HepG2 (cell line): ENCODE measurements at regions not wholly inside any gene's neighbourhood (a gene's known extent, or its start where the extent isn't known, plus 50 kb on each side); places are given as distances from the start of the nearest gene placed in this dataset.

Experiments
- AGO2 ChIP-seq: fragments of 200-400 bp; formaldehyde crosslinking; optimal IDR thresholded peaks from 2 replicates; pipeline ENCODE3; 2017; ENCODE audit warnings: mild to moderate bottlenecking, low read depth, low read length, moderate library complexity
- CTCF ChIP-seq: sonication (generic); formaldehyde crosslinking; IDR thresholded peaks from 2 replicates; pipeline ENCODE4 v1.5.0; 2020; ENCODE audit warnings: mild to moderate bottlenecking, missing genetic modification reagents, moderate library complexity
- FOSL1 ChIP-seq: sonication (generic); formaldehyde crosslinking; IDR thresholded peaks from 2 replicates; pipeline ENCODE4 v1.9.0; 2021; ENCODE audit warnings: missing genetic modification reagents, borderline replicate concordance
- HOXA7 ChIP-seq: sonication (generic); formaldehyde crosslinking; IDR thresholded peaks from 2 replicates; pipeline ENCODE4 v1.8.1; 2022; ENCODE audit warnings: mild to moderate bottlenecking, missing genetic modification reagents, moderate library complexity
- ISL2 ChIP-seq: sonication (generic); formaldehyde crosslinking; IDR thresholded peaks from 2 replicates; pipeline ENCODE4 v1.5.0; 2020; ENCODE audit warnings: missing genetic modification reagents
- MAFF ChIP-seq: IDR thresholded peaks from 2 replicates; pipeline ENCODE4 v1.6.1; 2011; ENCODE audit warnings: low read depth, low read length, improper control_type of control experiment
- MYC ChIP-seq: sonication (generic); formaldehyde crosslinking; IDR thresholded peaks from 2 replicates; pipeline ENCODE4 v1.9.0; 2021; ENCODE audit warnings: missing genetic modification reagents, borderline replicate concordance
- TAF1 ChIP-seq: sonication (generic); formaldehyde crosslinking; IDR thresholded peaks from 2 replicates; pipeline ENCODE4 v1.4.0; 2020; ENCODE audit warnings: missing genetic modification reagents
- TARDBP ChIP-seq: sonication (generic); formaldehyde crosslinking; IDR thresholded peaks from 2 replicates; pipeline ENCODE4 v1.8.0; 2022; ENCODE audit warnings: mild to moderate bottlenecking, missing genetic modification reagents
- ZBTB1 ChIP-seq: sonication (generic); formaldehyde crosslinking; IDR thresholded peaks from 2 replicates; pipeline ENCODE4 v1.4.0; 2020; ENCODE audit warnings: missing genetic modification reagents, borderline replicate concordance
- ZBTB38 ChIP-seq: sonication (generic); formaldehyde crosslinking; IDR thresholded peaks from 2 replicates; pipeline ENCODE4 v1.5.1; 2020; ENCODE audit warnings: mild to moderate bottlenecking, missing genetic modification reagents
- ZMAT3 ChIP-seq: sonication (generic); formaldehyde crosslinking; conservative IDR thresholded peaks from 2 replicates; pipeline ENCODE4 v1.7.0; 2021; ENCODE audit warnings: missing genetic modification reagents
- ZNF276 ChIP-seq: sonication (generic); formaldehyde crosslinking; IDR thresholded peaks from 2 replicates; pipeline ENCODE4 v1.4.0; 2020; ENCODE audit warnings: mild to moderate bottlenecking, low read depth, missing genetic modification reagents
- ZSCAN29 ChIP-seq: sonication (generic); formaldehyde crosslinking; conservative IDR thresholded peaks from 2 replicates; pipeline ENCODE4 v1.4.0; 2020; ENCODE audit warnings: mild to moderate bottlenecking, missing genetic modification reagents

- TF ChIP-seq TAF1 (CRISPR knock-in tag), result no peak
- TF ChIP-seq FOSL1 (CRISPR knock-in tag), result no peak
- TF ChIP-seq CTCF, result no peak
- no peak for TF ChIP-seq HOXA7
- no peak for TF ChIP-seq MYC (CRISPR knock-in tag)
- no peak for TF ChIP-seq MAFF
- TF ChIP-seq AGO2, result no peak
- TF ChIP-seq ZMAT3, result no peak
- TF ChIP-seq ZSCAN29 (CRISPR knock-in tag), result no peak
- TF ChIP-seq TARDBP (CRISPR knock-in tag), result no peak
- TF ChIP-seq ZBTB38 (CRISPR knock-in tag), result no peak
- no peak for TF ChIP-seq ISL2
- TF ChIP-seq ZNF276 (CRISPR knock-in tag), result no peak
- TF ChIP-seq ZBTB1 (CRISPR knock-in tag), result no peak
Measured at GRCh38 chr10:3245395-3245794, 72.8 kb upstream of the PITRM1 start.
